Activated CD4-positive, alpha-beta T cell treated with anti-CD3 and anti-CD28 coated beads, Interleukin-2, amount 50 U/mL, for 16 hours (primary cell): ENCODE measurements at regions not wholly inside any gene's neighbourhood (a gene's known extent, or its start where the extent isn't known, plus 50 kb on each side); places are given as distances from the start of the nearest gene placed in this dataset.
"Not testable (repeated sequence)": the region's sequence is repeated elsewhere in the genome, so short reads cannot be mapped to it uniquely, and the experiment has no call there.

Experiments
- DNase-seq: peaks from one replicate; pipeline ENCODE4 v3.0.0-alpha.2; 2020

GRCh38 chr10:56104487-56104886 is 256.6 kb downstream of the ZWINT start:
- DNase-seq, result no peak

GRCh38 chr10:56096226-56096517 is 264.9 kb downstream of the ZWINT start:
- DNase-seq, result no peak

DNA sequence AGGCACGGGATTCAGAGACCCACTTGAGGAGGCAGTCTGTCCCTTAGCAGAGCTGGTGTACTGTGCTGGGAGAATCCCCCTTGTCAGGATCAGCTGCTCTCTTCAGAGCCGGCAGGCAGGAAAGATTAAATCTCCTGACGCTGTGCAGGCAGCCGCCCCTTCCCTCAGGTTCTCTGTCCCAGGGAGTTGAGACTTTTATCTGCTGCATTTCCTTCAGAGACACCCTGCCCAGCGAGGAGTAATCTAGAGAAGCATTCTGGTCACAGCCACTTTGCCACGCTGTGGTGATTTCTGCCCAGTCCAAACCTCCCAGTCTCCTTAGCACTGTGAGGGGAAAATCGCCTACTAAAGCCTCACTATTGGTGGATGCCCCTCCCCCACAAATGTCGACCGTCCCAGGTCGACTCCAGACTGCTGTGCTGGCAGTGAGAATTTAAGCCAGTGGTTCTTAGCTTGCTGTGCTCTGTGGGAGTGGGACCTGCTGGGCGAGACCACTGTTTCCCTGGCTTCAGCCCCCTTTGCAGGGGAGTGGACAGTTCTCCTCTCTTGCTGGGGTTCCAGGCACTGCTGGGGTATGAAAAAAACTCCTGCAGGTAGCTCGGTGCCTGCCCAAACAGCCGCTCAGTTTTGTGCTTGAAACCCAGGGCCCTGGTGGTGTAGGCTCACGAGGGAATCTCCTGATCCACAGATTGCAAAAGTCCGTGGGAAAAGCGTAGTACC is 265.4 kb downstream of the ZWINT start:
- DNase-seq, result no peak

- not testable (repeated sequence) for DNase-seq
Observed at GRCh38 chr10:56093645-56094044, 267.4 kb downstream of the ZWINT start.

DNA sequence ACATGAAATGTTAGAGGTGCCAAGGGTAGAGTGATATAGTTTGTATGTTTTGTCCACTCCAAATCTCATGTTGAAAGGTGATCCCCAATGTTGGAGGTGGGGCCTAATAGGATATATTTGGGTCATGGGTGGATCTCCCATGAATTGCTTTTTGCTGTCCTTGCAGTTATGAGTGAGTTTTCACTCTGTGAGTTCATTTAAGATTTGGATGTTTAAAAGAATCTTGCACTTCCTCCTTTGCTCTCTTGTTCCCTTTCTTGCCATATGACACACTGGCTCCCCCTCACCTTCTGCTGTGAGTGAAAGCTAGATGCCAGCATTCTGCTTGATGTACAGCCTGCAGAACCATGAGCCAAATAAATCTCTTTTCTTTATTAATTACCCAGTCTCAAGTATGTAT is 269.2 kb downstream of the ZWINT start:
- DNase-seq, result no peak

- no peak for DNase-seq
Observed at GRCh38 chr10:56090914-56091540, 270.0 kb downstream of the ZWINT start.

GRCh38 chr10:56085406-56086122 is 275.5 kb downstream of the ZWINT start:
- DNase-seq, result no peak

DNA sequence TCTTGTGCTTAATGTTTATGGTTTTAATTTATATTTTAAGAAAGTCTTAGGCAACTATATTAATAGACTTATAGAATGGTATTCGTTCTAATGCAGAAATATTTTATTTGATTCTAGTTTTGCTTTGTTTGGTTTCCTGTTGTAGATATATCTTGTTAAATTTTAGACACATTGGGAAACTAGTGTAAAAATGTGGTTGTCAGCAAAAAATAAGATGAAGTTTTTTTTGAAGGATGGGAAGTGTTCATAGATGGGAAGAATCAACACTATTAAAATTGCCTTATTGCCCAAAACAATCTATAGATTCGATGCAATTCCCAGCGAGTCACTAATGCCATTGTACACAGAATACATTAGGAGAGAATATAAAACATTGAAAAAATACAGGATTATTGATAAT is 278.9 kb downstream of the ZWINT start:
- DNase-seq, result no peak

DNA sequence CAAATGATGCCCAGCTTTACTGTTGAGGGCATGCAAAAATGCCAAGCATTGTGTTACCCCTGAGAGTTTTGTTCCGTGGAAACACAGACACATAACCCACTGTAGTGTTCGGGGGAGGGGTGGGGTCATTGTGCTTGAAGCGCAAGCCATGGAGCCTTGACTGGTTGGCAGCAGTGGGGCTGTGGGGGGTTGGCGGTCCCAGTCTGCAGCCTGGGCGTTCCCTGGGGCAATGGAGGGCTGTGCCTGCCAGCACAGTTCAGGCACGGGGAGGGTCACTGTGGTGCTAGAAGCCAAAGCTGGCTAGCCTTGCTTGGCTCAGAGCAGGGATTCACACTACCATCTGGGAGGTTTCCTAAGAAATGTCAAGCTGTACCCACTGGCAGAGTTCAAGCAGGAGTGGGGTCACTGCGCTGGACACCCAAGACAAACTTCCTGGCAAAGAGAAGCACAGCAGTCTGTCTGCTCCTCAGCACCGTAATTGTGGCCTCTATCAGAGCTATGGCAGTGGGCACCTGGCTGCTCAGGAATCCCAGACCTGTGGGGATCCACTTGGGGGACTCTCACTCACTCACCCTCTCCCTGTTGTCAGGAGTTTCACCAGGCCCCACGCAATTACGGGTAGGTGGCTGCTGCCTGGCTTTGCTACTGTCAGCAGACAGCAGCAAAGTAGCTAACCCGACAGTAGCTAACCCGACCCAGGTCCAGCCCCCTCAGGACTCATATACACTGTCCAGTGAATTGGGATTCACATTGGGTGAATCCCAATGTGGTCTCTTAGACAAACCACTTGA is 292.4 kb downstream of the ZWINT start:
- no peak for DNase-seq

- DNase-seq, result no peak
Observed at GRCh38 chr10:56068040-56068439, 293.0 kb downstream of the ZWINT start.

- DNase-seq, result no peak
Observed at GRCh38 chr10:56063642-56064041, 297.4 kb downstream of the ZWINT start.

DNA sequence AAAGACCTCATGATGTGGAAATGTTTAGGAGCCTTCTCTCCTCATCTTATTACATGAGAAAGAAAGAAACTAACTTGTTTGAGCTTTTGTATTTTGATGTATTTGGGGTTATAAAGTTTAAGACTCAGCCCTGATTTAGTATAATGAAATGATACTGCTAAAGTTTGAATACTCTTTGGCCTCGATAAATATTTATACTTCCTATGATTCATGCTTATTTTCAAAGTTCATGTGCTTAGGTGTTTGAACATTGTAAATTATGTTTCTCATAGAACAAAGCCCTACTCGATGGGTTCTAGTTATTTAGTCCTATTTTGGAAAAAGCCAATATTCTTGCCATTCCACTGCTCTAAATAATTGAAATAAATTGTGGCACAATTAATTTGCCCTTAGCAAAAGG is 303.2 kb downstream of the ZWINT start:
- no peak for DNase-seq

DNA sequence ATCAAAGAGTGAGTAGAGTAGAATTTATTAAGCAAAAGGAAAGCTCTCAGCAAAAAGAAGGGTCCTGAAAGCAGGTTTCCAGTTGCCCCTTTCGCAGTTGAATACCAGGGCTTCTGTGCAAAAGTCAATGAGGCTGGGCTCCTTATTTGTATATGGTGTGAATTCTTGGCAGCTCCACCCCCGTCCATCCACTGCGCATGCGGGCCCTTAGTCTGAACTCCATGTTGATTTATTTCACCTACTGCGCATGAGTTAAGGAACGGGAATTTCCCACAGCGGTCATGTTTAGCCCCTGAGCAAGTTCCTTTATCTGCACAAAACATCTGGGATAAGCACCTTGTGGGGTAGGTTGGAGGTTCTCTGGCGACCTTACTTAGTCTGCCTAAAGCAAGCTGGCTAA is 325.6 kb downstream of the ZWINT start:
- DNase-seq, result no peak

GRCh38 chr10:56028298-56029132 is 332.5 kb downstream of the ZWINT start:
- no peak for DNase-seq

GRCh38 chr10:56012101-56012500 is 349.0 kb downstream of the ZWINT start:
- no peak for DNase-seq

DNA sequence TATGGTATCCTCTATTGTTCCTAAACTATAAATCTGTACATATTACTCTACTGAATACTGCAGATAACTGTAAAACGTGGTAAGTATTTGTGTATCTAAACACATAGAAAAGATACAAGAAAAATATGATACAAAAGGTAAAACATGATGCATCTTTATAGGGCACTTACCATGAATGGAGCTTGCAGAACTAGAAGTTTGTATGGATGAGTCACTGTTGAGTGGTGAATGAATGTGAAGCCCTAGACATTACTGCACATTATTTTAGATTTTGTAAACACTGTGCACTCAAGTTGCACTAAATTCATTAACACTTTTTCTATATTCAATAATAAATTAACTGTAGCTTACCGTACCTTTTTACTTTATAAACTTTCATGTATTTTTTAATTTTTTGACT is 357.5 kb downstream of the ZWINT start:
- no peak for DNase-seq

GRCh38 chr10:55989188-55989587 is 371.9 kb downstream of the ZWINT start:
- DNase-seq, result no peak

DNA sequence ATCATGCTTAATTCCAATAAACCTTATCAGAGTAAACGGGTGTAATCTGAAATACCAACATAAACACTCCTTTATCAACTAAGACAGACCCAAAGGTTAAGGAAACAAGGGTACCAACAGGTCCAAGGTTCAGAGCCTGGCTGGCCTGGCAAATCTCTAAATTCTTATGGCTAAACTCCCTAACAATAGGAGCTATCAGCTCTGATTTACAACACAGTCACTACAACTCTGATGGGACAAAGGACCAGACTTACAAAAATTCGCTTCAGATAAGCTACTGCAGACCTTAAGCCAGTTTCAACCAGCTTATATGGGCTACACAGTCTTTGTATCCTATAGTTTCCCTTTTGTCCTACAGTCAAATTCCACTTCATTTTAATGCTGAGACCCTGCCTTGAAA is 381.9 kb downstream of the ZWINT start:
- DNase-seq, result no peak

- no peak for DNase-seq
Observed at GRCh38 chr10:55966101-55966500, 395.0 kb downstream of the ZWINT start.

GRCh38 chr10:55943403-55943802 is 417.7 kb downstream of the ZWINT start:
- no peak for DNase-seq

- DNase-seq, result no peak
Observed at GRCh38 chr10:55929291-55929690, 431.8 kb downstream of the ZWINT start.

- DNase-seq, result not testable (repeated sequence)
Observed at GRCh38 chr10:55899472-55900147, 461.4 kb downstream of the ZWINT start.
